CD14-positive monocyte (primary cell): ENCODE measurements at regions not wholly inside any gene's neighbourhood (a gene's known extent, or its start where the extent isn't known, plus 50 kb on each side); places are given as distances from the start of the nearest gene placed in this dataset.
A peak's percentile ranks its signal among the peaks of the same experiment; 100 is the strongest.

Experiments
- DNase-seq, 3 donors: peaks; one replicate each; pipeline ENCODE4 v3.0.0-alpha.2; 2011 to 2022
- H2AFZ ChIP-seq: 2 replicates; pipeline ENCODE4 v1.6.0; 2012; ENCODE audit warnings: mild to moderate bottlenecking, low read depth, low read length, inconsistent platforms; ENCODE audit not compliant: insufficient read depth, poor library complexity, severe bottlenecking
- H3K27ac ChIP-seq, 2 donors: 1 replicate in 1 of 2; 2 replicates in 1 of 2; pipeline ENCODE4 v1.5.1; 2012 to 2013; ENCODE audit warnings: low read length in 2 of 2, control low read depth in 1 of 2, inconsistent platforms in 1 of 2, low read depth in 1 of 2, mild to moderate bottlenecking in 1 of 2
- H3K27me3 ChIP-seq, 2 donors: one replicate each; pipeline versions ENCODE4 v1.6.0 to v1.6.1; 2011 to 2013; ENCODE audit warnings: low read length in 2 of 2; ENCODE audit not compliant: control insufficient read depth in 2 of 2, insufficient read depth in 2 of 2
- H3K36me3 ChIP-seq, 2 donors: replicated peaks in 1 of 2; 1 replicate in 1 of 2; 2 replicates in 1 of 2; pipeline versions ENCODE4 v1.5.1 to v1.6.1; 2012 to 2013; ENCODE audit warnings: low read length in 2 of 2, control low read depth in 1 of 2, inconsistent platforms in 1 of 2, mild to moderate bottlenecking in 1 of 2; ENCODE audit not compliant: insufficient read depth in 2 of 2, control insufficient read depth in 1 of 2
- H3K4me1 ChIP-seq, 2 donors: 1 replicate in 1 of 2; 2 replicates in 1 of 2; pipeline versions ENCODE4 v1.5.1 to v1.6.1; 2012 to 2013; ENCODE audit warnings: low read length in 2 of 2, control low read depth in 1 of 2, inconsistent platforms in 1 of 2, mild to moderate bottlenecking in 1 of 2, moderate library complexity in 1 of 2; ENCODE audit not compliant: insufficient read depth in 2 of 2, control insufficient read depth in 1 of 2
- H3K4me2 ChIP-seq: replicated peaks from 2 replicates; pipeline ENCODE3; 2012; ENCODE audit warnings: low read length, moderate library complexity, mild to moderate bottlenecking; ENCODE audit not compliant: poor library complexity, severe bottlenecking; ENCODE audit errors: extremely low read depth
- H3K4me3 ChIP-seq, 3 experiments: fragments of 200-600 bp in 1 of 3; sonication (generic) in 1 of 3; replicated peaks in 1 of 3; 1 replicate in 2 of 3; 2 replicates in 1 of 3; pipeline ENCODE4 v1.5.1; 2011 to 2013; ENCODE audit warnings: low read length in 3 of 3, mild to moderate bottlenecking in 3 of 3, control low read depth in 2 of 3, low read depth in 2 of 3, inconsistent platforms in 1 of 3, moderate library complexity in 1 of 3
- H3K79me2 ChIP-seq: 2 replicates; pipeline ENCODE4 v1.6.0; 2012; ENCODE audit warnings: mild to moderate bottlenecking, control low read depth, inconsistent platforms, low read length, moderate library complexity; ENCODE audit not compliant: insufficient read depth
- H3K9ac ChIP-seq: 2 replicates; pipeline ENCODE4 v1.6.0; 2017; ENCODE audit warnings: low read length, mild to moderate bottlenecking; ENCODE audit not compliant: insufficient read depth, poor library complexity, severe bottlenecking
- H3K9me3 ChIP-seq, 2 donors: replicated peaks in 1 of 2; 1 replicate in 1 of 2; 2 replicates in 1 of 2; pipeline versions ENCODE4 v1.5.1 to v1.6.1; 2012 to 2013; ENCODE audit warnings: low read length in 2 of 2, control low read depth in 1 of 2; ENCODE audit not compliant: control insufficient read depth in 1 of 2, insufficient read depth in 1 of 2
- H4K20me1 ChIP-seq: 2 replicates; pipeline ENCODE4 v1.6.0; 2012; ENCODE audit warnings: mild to moderate bottlenecking, low read length, control low read depth, moderate library complexity; ENCODE audit not compliant: insufficient read depth
- H3K27ac Mint-ChIP-seq, 7 donors: one replicate each; pipeline ENCODE4 v1.8.0; 2020; ENCODE audit warnings: mild to moderate bottlenecking in 7 of 7, mixed read lengths in 7 of 7, moderate library complexity in 6 of 7, inconsistent platforms in 2 of 7
- H3K27me3 Mint-ChIP-seq, 3 donors: one replicate each; pipeline ENCODE4 v1.8.0; 2021 to 2022; ENCODE audit warnings: low read depth in 3 of 3, mild to moderate bottlenecking in 3 of 3, mixed read lengths in 3 of 3, moderate library complexity in 3 of 3, inconsistent platforms in 1 of 3
- H3K36me3 Mint-ChIP-seq, 2 donors: one replicate each; pipeline ENCODE4 v1.8.0; 2020; ENCODE audit warnings: mixed read lengths in 2 of 2, inconsistent platforms in 1 of 2, mild to moderate bottlenecking in 1 of 2
- H3K4me1 Mint-ChIP-seq: one replicate; pipeline ENCODE4 v1.8.0; 2020; ENCODE audit warnings: mild to moderate bottlenecking, mixed read lengths
- H3K4me3 Mint-ChIP-seq, 2 donors: one replicate each; pipeline ENCODE4 v1.8.0; 2020; ENCODE audit warnings: mild to moderate bottlenecking in 2 of 2, mixed read lengths in 2 of 2, moderate library complexity in 1 of 2
- H3K9me3 Mint-ChIP-seq, 7 donors: one replicate each; pipeline ENCODE4 v1.8.0; 2020 to 2022; ENCODE audit warnings: mixed read lengths in 7 of 7, mild to moderate bottlenecking in 6 of 7, moderate library complexity in 6 of 7, inconsistent platforms in 2 of 7
- WGBS: methylation state at CpG from one replicate; pipeline ENCODE4 v1.1.5; 2013; ENCODE audit warnings: missing lambda C conversion rate; ENCODE audit not compliant: insufficient coverage; 5-methylcytosine and 5-hydroxymethylcytosine counted together
- intact Hi-C, 2 donors: fragments of 100-400 bp; cut with micrococcal nuclease; formaldehyde crosslinking; loops; one replicate each; pipeline versions ENCODE4 v1.15.0 to v1.15.1; 2023
- TF ChIP-seq, protein P1 (sequence below): fragments of 200-600 bp; IDR thresholded peaks from one replicate; pipeline ENCODE4 v1.8.0; 2022; ENCODE audit warnings: antibody characterized with exemption, mild to moderate bottlenecking

DNA sequence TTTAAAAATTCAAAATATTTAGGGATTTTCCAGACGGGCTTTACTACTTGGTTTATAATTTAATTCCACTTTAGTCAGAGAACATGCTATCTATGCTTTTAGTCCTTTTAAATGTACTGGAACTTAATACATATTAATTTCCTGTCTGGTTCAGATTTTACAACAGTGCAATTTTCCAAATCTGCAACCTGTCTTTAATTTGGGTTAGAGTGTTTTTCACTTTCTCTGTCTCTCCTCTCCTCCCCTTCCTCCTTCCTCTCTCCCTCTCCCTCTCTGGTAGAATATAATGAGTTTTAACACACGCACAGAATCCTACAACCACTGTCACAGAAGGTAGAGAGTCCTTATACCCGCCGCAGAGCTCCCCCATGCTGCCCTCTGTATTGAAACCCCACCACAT is 950.7 kb downstream of the BRD1 start:
- Histone ChIP-seq H3K79me2 (no peaks in the 10 kb centered on the region), H2AFZ (no peak overlapping the region), H3K27ac (no peak overlapping the region), H3K9ac (no peak overlapping the region), H3K27me3 (no peaks in the 10 kb centered on the region), H3K9me3 (no peaks in the 10 kb centered on the region), H4K20me1 (no peaks in the 10 kb centered on the region), H3K4me1 (no peaks in the 10 kb centered on the region), H3K4me3 (no peak overlapping the region), H3K4me2 (no peak overlapping the region), H3K36me3 (no peaks in the 10 kb centered on the region)
- H3K9me3 Mint-ChIP-seq = peaks cover 0 to 3% (median 0%) of the 10 kb centered on the region in 7 donors
- H3K4me1 Mint-ChIP-seq = no peaks in the 10 kb centered on the region
- peak overlapping the region in 1 of 7 donors; percentile 12 for H3K27ac Mint-ChIP-seq
- intact Hi-C loops = no loop called here
- no peak for DNase-seq
- peaks cover 5 to 9% (median 8%) of the 10 kb centered on the region in 3 donors for H3K27me3 Mint-ChIP-seq
- H3K36me3 Mint-ChIP-seq = no peaks in the 10 kb centered on the region
- H3K4me3 Mint-ChIP-seq = no peak overlapping the region
- 93% methylated on average over 3 of the region's 4 CpGs for WGBS
- TF ChIP-seq, protein P1, sequence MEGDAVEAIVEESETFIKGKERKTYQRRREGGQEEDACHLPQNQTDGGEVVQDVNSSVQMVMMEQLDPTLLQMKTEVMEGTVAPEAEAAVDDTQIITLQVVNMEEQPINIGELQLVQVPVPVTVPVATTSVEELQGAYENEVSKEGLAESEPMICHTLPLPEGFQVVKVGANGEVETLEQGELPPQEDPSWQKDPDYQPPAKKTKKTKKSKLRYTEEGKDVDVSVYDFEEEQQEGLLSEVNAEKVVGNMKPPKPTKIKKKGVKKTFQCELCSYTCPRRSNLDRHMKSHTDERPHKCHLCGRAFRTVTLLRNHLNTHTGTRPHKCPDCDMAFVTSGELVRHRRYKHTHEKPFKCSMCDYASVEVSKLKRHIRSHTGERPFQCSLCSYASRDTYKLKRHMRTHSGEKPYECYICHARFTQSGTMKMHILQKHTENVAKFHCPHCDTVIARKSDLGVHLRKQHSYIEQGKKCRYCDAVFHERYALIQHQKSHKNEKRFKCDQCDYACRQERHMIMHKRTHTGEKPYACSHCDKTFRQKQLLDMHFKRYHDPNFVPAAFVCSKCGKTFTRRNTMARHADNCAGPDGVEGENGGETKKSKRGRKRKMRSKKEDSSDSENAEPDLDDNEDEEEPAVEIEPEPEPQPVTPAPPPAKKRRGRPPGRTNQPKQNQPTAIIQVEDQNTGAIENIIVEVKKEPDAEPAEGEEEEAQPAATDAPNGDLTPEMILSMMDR = no peak

- Mint-ChIP-seq H3K4me3 (no peak overlapping the region), H3K4me1 (no peaks in the 10 kb centered on the region), H3K36me3 (no peaks in the 10 kb centered on the region), H3K9me3 (peaks cover 2 to 11% (median 5%) of the 10 kb centered on the region in 7 donors), H3K27me3 (peaks cover 5 to 9% (median 8%) of the 10 kb centered on the region in 3 donors), H3K27ac (no peak overlapping the region)
- TF ChIP-seq, protein P1 = no peak
- WGBS = 62% methylated on average over 5 of the region's 5 CpGs
- Histone ChIP-seq H3K4me2 (no peak overlapping the region), H3K79me2 (no peaks in the 10 kb centered on the region), H3K27ac (no peak overlapping the region), H3K4me3 (no peak overlapping the region), H2AFZ (no peak overlapping the region), H3K36me3 (no peaks in the 10 kb centered on the region), H3K4me1 (no peaks in the 10 kb centered on the region), H3K9me3 (no peaks in the 10 kb centered on the region), H4K20me1 (no peaks in the 10 kb centered on the region), H3K27me3 (no peaks in the 10 kb centered on the region), H3K9ac (no peak overlapping the region)
- no peak for DNase-seq
- intact Hi-C loops = no loop called here
Measured at GRCh38 chr22:48874956-48875355, 952.7 kb downstream of the BRD1 start.
